Neural progenitor cell (in vitro differentiated cells): ENCODE measurements at regions not wholly inside any gene's neighbourhood (a gene's known extent, or its start where the extent isn't known, plus 50 kb on each side); places are given as distances from the start of the nearest gene placed in this dataset.

Experiments used
- CTCF ChIP-seq: fragments of 200-600 bp; sonication (generic); IDR thresholded peaks from 2 replicates; pipeline ENCODE4 v1.5.1; 2017; ENCODE audit warnings: antibody characterized with exemption, mild to moderate bottlenecking
- EZH2 ChIP-seq: fragments of 200-600 bp; sonication (generic); IDR thresholded peaks from 2 replicates; pipeline ENCODE4 v1.6.1; 2017; ENCODE audit warnings: antibody characterized with exemption, mild to moderate bottlenecking, moderate library complexity

DNA sequence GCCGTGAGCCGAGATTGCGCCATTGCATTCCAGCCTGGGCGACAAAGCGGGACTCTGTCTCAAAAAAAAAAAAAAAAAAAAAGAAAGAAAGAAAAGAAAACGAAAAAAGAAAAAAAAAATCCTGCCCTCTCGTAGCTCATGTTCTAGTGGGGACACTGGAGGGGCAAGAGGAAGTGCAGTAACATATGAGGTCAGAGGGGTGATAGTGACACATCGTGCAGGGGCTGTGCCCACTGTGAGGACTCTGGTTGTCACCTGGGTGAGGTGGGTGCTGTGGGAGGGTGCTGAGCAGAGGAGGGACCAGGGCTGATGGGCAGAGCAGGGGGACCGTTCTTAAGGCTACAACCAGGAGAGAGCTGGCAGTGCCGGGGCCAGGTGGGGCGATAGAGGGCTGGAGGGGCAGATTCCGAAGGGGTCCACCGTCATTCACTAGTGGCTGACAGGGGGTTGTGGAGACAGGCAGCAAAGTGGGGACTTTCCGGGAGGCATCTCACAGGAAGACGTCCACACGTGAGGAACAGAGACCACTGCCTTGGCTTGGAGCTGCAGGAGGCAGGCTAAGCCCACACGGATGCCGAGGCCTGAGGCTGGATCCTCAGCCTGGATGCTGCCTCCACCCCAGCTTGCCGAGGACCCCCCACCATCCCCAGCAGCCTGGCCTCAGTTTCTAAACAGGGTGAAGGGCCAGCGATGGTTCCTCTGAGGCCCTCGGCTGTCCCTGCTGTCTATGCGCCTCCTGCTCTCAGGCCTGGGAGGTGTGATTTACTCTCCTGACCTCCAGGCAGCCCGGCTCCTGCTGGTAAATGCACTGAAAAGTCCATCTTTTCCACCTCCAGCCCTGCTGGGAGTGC lies 154.3 kb upstream of the IQSEC1 start:
- TF ChIP-seq CTCF (no peak), EZH2 (no peak)
